HG03558 (cell line): ENCODE measurements at regions not wholly inside any gene's neighbourhood (a gene's known extent, or its start where the extent isn't known, plus 50 kb on each side); places are given as distances from the start of the nearest gene placed in this dataset.
"Not testable (repeated sequence)": the region's sequence is repeated elsewhere in the genome, so short reads cannot be mapped to it uniquely, and the experiment has no call there.

Experiments used
- ATAC-seq: cut with Tn5 transposase; IDR thresholded peaks from one replicate; pipeline ENCODE4 v1.9.1; 2021; ENCODE audit warnings: moderate number of reproducible peaks; ENCODE audit not compliant: unreplicated experiment; ENCODE audit errors: extremely low read depth

- ATAC-seq: not testable (repeated sequence)
Measured at GRCh38 chr6:144636025-144636424, 350.9 kb downstream of the UTRN start.

GRCh38 chr6:144637541-144637940 lies 352.4 kb downstream of the UTRN start:
- no peak for ATAC-seq

DNA sequence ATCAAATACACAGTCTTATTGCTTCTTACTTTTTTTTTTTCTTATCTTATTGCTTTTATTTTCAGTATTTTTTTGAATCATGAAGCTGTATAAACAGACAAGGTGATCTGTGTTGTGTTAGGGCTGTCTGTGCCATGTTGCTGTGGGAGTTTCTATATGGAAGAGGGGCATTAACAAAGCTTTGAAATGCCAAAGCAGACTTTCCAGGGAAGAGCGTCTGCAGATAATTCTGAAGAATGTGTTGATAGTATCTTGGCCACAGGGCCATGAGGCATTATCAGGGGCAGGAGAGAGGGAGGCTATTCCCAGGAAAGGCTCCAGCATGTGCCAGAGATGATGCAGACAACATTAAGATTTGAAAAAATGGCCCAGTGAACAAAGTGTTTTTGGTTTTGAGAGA lies 354.5 kb downstream of the UTRN start:
- no peak for ATAC-seq

- no peak for ATAC-seq
Measured at GRCh38 chr6:144641286-144641685, 356.2 kb downstream of the UTRN start.

DNA sequence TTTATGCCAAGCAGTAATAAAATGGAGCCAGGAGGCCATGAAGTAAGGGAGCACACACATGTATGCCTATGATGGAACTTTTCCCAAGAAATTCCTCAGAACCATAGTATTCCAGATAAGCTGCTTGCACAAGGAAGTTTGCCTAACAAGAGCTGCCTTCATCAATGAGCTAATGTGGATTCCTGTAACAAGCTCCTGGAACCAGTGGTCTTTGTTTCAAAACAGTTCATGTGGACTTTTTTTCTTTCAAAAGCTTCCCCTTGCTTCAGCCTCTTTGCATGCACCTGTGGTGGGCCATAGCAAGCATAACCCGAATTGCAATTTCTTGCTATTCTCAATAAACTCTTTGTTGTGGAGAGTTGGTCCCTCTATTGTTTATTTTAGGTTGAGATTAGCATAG lies 359.6 kb downstream of the UTRN start:
- ATAC-seq: no peak

- no peak for ATAC-seq
Measured at GRCh38 chr6:144646093-144647056, 361.2 kb downstream of the UTRN start.

DNA sequence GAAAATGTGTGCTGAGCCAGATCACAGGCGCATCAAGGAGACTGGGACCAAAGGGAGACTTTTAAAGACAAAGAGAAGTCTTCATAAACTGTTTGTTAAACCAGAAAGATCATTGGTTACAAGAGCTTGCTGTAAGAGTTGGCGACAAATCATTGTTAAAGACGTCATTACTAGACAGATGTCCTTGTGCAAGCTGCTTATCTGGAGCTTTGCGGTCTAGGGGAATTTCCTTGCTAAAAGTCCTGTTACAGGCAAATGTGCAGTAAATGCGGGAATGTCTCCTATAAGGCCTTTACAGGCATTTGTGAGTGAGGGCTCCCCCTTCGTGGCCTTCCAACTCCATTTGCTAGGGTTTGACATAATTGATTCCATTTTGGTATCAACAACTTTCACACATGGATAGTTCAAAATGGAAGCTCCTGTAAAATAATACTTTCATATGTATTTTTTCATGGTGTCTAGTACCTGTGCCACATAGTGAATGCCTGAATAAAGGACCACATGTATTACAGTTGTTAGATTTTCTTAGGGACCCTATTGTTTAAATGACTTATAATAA lies 362.4 kb downstream of the UTRN start:
- ATAC-seq: no peak

- ATAC-seq: no peak
Measured at GRCh38 chr6:144647971-144648651, 363.0 kb downstream of the UTRN start.

GRCh38 chr6:144649085-144649484 lies 363.9 kb downstream of the UTRN start:
- no peak for ATAC-seq

DNA sequence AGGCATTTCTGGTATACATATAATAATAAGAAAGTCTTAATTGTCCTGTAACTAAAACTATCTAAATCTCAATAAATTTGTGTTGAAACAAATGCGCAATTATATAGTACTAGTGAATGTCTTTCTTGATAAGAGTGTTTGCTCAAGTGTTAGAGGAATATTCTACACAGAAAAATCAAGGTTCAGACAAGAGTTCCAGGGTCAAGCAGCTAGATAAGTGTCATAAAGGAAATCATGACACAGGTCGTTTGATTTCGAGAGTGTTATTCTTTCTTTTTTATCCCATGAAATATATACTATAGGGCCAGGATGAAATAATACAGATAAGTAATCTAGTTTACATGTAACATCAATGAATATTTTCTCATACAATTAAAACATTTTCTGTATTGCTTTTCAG lies 366.1 kb downstream of the UTRN start:
- no peak for ATAC-seq

DNA sequence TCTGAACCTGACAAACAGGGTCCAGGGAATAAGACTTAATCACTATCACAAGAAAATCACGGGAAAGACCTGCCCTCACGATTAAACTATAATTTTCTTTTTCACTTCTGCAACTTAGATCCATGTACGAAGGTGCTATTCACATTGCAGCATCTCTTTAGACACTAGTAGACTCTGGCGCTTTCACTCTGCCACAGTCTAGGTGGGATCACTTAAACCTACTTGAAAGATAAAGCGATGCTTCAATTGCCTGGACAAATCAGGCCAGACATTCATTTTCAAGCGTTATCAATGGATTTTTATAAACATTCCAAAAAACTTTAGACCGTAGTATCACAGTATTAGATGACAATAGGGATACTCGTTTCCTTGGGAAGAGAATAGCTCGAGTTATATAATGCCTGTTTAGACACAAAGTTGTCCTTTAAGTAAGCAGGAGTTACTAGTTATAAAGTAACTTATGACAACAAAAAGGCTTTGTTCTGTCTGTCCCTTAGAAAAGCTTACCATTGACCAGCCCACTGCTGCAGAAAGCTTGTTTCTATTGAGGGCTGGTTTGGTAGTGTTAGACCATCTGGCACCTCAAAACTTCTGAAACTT lies 367.3 kb downstream of the UTRN start:
- ATAC-seq: no peak

DNA sequence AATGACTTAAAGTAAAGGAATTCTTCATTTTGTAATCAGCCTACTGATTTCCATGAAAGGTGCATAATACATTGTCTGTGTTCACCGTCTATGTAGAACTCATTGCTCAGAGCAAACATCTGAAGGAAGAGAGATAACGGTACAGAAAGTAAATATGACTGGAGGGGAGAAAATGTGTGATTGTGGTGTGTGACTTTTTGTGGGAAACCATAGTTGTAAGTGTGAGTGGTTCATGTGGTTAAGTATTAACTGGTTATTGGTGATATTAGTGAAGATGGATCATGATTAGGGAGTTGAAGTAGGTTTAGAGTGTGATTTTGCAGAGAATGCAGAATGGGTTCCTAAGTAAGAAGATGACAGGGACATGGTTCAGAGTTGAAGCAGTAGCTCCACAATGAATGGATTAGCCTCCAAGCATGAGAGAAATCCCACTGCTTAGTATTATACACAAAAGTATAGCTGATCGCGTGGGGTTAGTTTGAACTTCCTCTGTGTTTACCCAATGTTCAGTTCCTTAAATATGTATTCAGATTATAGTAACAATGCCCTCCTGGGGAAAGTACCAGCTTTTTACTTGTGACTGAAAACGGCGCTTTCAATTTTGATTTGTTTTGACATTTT lies 368.9 kb downstream of the UTRN start:
- ATAC-seq: peak; percentile 85

DNA sequence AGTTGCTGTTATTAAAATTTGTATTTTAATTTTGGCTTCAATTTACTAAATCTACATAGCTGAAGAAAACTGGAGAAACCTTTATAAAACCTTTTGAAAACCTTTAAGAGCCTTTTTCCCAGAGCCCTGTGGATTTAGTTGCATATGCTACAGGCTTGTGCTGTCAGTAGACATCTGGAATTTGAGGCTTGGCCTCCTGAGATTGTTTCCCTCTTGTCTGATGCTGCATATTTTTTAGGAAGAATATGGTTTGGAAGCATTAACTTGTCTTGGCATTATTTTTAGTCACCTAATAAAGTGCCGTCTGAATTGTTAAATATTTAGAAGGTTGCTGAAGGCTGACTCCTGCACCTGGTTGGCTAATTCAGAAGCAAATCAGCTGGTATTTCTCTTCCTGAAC lies 369.4 kb downstream of the UTRN start:
- no peak for ATAC-seq

- ATAC-seq: no peak
Measured at GRCh38 chr6:144655376-144655775, 370.2 kb downstream of the UTRN start.

- no peak for ATAC-seq
Measured at GRCh38 chr6:144657691-144658090, 372.6 kb downstream of the UTRN start.

GRCh38 chr6:144659202-144660182 lies 374.4 kb downstream of the UTRN start:
- ATAC-seq: peak; percentile 57

DNA sequence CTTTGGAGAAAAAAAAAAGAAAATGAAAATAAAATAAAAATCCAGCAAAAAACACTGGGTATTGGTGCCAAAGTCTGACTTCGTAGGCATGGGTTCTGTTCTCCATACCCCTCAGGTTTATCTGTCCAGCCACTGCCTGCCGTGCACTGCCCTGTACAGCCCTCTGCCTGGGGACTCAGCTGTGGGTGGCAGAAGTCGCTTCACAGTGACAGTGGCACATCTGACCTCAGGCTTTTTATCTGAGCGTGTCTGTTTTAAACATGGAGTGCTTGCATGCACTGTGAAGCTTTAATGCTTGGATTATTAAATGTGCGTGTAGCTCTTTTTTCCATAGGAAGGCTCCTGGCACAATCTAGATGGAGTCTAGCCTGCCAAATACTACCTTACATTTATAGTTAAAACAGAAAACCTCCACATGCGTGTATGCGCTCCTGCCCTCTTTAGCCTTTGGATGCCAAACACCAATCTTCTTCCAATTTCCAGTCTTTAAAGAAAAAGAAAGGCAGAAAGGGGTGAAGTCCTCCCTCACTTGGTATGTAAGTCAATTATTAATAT lies 375.5 kb downstream of the UTRN start:
- no peak for ATAC-seq

DNA sequence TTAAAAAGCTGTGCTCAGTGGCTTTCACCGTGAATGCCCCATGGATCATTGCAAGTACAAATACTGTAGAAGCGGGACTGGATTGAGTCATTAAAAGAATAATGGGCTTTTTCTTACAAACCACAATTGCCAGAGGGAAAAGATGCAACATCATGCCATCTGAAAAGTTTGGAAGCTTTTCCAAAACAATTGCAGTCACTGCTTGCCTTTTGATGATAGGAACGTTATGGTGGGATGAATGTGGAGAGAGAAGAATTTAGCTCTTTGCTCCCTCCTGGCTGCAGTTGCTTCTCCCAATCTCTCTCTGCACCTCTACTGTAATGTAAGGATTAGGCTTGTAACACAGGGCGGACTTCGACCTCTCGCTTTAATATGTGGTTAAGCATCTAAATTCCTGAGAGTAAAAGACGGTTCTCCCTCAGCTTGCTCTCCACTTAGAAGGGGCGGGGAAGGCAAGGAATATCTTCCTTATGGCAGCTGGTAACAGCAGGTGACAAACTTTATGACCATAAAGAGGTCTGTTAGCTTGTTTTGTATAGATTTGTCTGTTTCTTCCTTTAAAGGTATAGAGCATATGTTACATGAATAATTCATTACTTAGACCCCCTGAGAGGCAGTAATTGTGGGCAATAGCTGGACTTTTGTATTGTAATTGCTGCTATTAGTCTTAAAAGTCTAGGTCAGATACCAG lies 376.1 kb downstream of the UTRN start:
- ATAC-seq: no peak
